GM18858 (cell line): ENCODE measurements at regions not wholly inside any gene's neighbourhood (a gene's known extent, or its start where the extent isn't known, plus 50 kb on each side); places are given as distances from the start of the nearest gene placed in this dataset.

Experiments used
- ATAC-seq: cut with Tn5 transposase; IDR thresholded peaks from one replicate; pipeline ENCODE4 v1.9.1; 2021; ENCODE audit not compliant: unreplicated experiment

DNA sequence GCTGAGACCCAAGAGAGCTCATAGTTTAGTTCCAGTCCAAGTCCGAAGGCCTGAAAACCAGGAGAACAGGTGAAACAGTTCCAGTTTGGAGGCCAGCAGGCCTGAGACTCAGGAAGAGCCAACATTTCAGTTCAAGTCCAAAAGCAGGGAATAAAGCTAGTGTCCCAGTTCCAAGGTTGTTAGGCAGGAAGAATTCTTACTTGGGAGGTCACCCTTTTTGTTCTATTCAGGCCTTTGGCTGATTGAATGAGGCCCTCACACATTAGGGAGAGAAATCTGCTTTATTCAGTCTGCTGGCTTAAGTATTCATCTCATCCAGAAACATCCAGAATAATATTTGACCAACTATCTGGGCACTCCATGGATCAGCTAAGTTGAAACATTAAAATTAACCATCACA lies 294.6 kb downstream of the PCNX1 start:
- ATAC-seq = no peak

DNA sequence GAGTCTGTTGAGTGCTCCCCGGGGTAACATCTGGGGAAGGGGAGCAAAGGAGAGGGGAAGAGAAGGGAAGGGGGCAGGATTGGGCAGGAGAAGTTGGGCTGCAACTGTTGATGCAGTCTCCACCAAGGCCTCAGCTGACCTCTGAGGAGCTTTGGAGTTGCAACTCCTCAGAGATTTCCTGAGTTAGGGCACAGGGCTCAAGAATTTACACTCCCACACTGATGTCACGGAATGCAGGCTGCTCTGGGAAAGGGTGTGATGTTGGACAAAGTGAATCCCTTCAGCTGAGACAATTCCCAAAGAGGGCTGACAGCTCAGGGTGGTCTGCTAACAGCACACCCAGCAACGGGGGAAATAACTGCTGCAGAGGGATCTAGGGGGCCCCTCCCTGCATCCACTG lies 295.6 kb downstream of the PCNX1 start:
- ATAC-seq = no peak

DNA sequence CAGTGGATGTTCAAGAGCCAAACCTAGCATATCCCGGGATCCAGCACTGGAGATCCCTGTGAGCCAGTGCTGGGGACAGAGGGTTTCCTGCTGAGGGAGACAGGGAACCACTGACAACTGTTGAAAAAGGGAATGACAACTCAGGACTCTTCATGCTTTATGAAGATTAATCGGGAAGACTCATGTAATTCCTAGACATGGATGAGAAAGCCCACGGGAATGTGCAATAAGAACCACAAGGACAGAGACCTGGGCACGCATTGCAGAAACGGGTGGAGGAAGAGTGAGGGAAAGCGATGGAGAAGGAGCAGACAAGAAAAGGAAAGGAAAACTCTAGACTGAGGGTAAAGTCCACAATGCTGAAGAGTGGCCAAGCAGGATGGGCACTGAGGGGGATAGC lies 296.0 kb downstream of the PCNX1 start:
- no peak for ATAC-seq

DNA sequence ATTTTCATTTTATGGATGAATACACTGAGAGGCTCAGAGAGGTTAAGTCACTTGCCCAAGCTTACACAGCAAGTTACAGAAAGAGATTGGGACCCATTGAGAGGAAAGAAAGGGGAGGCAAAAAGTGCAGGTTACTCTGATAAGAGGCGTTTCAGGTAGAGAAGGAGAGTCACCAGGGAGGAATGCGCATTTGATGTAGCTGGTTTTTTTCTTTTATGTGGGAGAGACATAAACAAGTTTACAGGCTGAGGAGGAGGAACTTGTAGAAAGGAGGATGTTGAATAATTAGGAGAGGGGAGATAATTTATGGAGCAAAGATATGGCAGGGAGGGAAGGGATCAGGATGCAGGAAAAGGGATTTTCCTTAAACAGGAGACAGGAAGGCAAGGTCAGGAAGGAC lies 297.0 kb downstream of the PCNX1 start:
- no peak for ATAC-seq

DNA sequence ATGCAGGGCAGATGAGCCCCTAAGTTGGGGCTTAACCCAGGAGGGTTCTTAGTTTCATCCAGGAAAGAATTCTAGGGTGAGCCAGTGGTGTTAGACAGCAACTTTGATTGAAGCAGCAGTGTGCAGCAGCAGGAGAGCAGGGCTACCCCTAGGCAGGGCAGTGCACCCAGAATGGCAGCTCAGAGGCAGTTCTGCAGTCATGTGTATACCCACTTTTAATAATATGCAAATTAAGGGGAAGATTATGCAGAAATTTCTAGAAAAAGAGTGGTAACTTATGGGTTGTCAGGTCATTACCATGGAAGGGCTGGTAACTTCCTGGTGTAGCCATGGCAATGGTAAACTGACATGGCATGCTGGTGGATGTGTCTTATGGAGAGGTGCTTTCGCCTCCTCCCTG lies 297.5 kb downstream of the PCNX1 start:
- ATAC-seq = no peak

DNA sequence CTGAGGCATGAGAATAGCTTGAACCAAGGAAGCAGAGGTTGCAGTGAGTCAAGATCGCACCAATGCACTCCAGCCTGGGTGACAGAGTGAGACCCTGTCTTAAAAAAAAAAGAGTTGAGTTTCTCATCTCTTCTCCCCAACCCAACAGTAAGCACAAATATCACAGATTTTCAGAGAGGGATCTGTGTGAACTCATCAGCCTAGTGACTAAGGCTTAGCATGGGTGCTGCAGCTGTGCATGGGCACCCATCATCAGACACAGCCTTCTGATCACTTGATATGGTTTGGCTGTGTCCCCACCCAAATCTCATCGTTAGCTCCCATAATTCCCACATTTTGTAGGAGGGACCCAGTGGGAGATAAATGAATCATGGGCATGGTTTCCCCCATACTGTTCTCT lies 298.9 kb downstream of the PCNX1 start:
- ATAC-seq = no peak

DNA sequence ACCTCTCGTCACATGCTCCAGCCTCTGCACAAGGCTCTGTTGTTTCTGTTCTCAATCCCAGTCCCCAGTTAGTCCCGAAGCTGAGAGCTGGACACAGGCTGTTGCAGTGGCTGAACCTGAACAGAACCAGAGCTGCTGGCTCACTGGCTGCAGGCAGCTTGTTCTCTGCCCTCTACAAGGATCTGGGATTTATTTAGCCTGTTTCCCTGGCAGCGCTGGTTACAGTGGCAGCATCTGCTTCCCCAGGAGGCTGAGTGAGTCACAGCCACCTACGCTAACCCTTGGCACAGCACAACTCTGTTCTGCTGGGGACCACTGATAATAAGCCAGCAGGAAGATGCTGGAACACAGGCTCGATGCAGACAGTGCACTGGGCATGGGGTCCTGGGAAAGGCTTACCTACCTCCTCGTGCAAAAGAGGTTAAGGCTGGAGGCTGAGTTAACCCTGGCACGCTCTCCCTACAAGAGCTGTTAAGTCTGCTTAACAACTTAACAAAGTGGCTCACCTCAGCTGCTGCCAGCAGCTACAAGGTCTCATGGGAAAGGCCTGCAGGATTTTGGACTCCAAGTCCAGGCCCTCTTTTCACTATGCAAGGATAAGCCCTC lies 299.6 kb downstream of the PCNX1 start:
- ATAC-seq = no peak

DNA sequence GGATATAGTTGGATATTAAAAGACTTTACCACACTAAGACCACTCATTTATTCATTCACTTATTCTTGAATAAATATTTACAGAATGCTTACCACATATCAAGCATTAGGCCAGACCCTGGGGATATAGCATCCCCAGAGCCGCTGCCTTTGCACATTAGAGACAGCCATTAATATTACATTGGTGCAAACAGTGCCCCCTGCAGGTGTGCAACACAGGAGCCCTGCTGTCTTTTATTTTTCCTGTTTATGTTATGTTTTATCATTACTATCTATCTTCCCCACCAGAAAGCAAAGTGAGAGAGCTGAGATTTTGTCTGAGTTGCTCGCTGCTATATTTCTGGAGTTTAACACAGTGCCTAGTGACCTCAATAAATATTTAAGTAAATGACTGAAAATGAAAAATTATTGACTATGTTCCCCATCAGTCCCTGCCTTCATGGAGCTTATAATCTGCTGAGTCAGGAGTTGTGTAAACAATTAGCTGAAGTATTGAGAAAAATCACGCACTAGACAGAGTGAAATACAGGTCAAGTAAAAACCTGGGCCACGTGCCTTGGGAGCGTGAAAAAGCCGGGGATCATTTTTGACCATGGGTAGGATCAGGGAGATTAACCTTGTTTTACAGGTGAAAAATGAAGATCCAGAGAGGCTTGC lies 301.6 kb downstream of the PCNX1 start:
- ATAC-seq = no peak

DNA sequence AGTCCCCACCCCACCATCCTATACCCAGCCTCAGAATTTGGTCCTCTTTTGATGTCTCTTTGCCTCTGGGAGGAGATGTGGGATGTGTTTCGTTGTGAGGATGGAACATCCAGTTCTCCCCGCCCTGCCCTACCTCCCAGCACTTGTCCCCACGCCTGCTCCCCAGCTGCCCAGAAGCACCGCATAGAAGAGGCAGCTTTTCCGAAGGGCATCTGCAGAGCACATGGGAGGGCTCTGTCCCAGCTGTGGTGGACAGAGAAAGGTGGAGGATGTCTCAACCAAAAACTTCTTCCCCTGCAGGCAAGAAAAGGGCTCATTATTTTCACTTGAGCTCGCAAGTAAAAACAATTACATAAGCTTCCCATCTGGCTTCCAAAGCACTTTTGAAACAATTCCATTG lies 302.6 kb downstream of the PCNX1 start:
- ATAC-seq = no peak

DNA sequence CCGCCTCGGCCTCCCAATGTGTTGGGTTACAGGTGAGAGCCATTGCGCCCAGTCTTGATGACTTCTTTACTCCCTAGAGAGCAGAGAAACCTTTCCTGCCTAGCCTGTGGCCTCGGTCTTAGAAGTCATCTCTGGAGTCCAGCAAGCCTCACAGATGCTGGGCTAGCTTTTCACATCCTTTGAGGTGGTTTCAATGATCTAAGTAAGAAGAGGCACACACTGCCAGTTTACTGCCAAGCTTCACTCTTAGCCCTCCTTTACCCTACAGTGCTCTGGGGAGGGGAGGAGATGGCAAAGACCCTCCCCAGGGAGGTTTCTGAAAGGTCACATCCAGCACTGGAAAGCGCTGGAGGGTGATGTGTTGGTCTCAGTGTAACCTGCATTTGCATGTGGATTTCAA lies 304.8 kb downstream of the PCNX1 start:
- ATAC-seq = no peak

DNA sequence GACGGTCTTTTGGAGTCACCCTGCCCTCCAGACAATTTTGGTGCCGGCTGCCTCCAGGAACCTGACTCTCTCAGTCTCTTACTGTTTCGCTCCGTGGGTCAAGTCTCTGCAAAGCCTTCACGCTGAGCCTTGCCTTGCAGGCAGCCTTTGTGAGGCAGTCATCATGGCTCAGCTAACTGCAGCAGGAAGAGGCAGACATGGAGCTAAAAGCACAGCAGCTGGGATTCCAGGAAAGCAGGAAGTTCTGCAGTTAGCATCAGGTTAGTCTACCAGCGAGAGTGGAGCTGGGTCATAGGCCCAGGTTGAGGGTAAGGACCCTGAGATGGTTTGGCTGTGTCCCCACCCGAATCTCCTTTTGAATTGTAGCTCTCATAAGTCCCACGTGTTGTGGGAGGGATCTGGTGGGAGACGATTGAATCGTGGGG lies 305.4 kb downstream of the PCNX1 start:
- ATAC-seq = no peak

DNA sequence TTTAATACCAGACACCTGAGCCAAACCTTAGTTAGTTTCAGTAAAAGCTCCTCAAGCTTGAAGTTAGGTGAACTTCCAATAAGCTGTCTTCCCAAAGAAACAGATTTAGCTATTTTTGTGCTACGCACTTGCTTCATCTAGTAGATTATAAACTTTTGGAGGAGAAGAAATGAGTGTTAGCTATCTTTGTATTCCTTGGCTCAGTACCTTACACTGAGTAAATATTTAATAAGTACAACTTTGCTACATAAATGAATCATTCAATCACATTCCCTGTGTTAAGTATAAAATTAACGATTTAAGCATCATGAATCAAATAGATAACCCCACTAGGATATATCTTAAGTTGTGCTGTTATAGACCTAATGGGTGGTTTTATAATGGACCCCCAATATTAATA lies 307.0 kb downstream of the PCNX1 start:
- no peak for ATAC-seq

DNA sequence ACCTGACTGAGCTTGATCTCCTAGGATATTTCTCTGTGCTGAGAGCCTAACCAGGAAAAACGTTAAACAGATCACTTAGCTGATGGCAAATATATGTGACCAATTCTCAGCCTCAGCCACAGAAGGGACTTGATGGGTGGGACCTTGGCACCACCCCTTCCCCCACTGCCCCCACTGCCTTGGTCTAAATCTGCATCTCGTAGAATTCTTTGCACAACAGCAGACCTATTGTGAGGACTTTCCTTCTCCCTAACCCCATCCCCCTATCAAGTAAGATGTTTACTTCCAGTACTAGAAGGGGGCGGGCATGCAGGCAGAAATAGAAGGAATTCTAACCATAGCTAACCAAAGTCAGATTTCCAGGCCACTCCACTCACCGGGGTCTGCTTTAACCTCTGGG lies 313.2 kb downstream of the PCNX1 start:
- ATAC-seq = no peak

DNA sequence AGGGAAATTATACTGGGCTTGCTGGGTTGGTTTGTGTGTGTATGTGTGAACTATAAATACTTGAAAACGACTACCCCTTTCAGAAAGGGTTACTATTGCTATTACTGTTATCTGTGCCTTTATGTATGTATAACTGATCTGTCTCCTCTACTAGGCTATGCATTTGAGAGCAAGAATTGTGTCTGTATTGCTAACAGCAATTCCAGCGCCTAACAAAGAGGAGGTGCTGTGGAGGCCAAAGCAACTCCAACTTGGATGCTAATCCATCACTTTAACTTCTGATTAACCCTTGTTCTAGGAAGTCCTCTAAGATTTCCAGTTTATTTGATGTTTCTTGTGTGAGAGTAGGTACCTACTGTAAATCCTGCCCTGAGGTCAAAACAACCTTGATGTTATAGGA lies 313.9 kb downstream of the PCNX1 start:
- no peak for ATAC-seq

DNA sequence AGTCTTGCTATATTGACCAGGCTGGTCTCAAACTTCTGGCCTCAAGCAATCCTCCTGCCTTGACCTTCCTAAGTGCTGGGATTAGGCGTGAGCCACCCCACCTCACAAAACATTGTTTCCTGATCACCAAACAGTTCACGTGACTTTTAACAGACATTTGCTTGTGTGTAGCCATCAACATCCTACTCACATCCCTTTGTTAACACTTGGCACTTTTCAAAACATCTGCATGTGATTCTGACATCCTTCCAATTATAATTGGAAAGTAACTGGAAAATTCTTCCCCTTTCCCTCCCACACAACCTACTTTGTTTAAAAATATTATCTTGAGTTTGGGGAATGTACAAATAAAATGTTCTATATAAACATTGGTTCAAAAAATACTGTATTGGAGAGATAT lies 317.9 kb downstream of the PCNX1 start:
- ATAC-seq = no peak

DNA sequence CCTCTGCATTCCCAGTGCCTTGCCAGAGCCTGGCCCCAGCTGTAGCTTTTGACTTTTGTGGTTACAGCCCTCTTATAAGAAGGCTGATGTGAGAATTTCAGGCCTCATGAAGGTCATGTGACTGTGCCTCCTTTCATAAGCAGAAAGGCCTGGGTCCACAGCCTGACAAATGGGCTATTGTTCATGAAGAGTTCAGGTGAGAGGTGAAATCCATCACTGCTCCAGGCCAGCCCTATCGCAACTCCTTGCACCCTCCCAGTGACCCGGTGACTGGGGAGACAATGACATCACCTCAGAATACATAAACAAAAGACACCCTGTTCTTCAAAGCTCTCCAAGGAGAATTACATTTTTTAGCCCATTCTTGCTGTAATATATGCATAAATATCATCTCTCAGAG lies 321.5 kb downstream of the PCNX1 start:
- ATAC-seq = no peak

DNA sequence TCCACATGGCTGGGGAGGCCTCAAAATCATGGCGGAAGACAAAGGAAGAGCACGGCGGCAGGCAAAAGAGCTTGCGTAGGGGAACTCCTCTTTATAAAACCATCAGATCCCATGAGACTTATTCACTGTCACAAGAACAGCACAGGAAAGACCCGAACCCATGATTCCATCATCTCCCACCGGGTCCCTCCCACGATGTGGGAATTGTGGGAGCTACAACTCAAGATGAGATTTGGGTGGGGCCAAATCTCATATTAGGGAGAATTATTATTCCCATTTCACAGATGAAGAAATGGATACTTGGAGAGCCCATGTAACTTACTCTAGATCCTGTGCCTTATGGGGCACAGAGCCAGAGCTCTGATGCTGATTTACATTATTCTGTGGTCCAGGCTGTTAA lies 322.6 kb downstream of the PCNX1 start:
- no peak for ATAC-seq

DNA sequence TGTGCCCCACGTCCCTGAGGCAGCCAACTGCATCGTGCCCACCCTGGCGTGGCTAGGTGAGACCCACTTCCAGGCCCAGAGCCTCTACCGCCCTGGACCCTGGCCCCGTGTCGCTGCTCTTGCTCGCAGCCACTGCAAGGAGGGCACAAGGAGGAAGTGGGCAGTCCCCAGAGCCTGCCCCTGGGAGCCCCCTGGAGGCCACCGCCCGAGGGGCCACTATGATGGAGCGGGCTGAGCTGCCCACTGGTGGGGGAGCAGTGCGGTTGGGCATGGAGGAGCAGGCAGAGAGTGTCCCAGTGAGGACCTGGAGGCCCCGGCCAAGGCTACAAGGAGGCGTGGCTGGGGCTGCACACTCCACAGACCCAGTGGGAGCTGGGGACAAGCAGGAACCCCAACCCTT lies 323.6 kb downstream of the PCNX1 start:
- ATAC-seq = no peak

DNA sequence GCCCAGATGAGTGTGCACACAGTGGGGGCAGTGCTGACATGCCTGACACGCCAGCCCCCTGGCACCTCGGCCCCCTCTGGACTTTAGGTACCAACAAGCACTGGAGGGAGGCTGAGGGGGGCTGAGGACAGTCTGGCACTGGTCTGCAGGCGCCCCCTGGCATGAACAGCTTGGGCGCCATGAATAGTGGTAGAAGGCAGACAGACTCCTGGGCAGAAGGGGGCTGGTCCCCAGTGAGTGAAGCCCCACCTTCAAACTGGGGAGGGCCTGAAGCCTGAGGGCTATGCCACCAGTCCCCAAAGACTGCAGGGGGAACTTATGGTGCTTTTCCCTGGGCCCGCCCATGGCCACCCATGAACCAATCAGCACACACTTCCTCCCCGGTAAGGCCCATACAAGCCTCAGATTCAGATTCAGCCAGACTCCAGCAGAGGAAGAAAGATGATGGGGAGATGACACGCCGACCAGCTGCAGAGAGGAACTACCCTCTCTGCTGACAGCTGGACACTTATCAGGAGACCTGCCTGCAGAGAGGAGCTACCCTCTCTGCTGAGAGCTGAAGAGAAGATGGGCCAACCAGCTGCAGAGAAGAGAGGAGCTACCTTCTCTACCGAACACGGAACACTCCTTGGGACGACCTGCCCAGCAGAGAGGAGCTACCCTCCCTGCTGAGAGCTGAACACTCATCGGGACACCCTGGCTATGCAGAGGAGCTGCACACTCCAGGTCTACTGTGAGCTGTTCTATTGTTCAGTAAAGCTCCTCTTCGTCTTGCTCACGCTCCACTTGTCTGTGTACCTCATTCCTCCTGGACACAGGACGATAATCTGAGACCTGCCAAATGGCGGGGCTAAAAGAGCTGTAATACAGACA lies 324.5 kb downstream of the PCNX1 start:
- no peak for ATAC-seq

DNA sequence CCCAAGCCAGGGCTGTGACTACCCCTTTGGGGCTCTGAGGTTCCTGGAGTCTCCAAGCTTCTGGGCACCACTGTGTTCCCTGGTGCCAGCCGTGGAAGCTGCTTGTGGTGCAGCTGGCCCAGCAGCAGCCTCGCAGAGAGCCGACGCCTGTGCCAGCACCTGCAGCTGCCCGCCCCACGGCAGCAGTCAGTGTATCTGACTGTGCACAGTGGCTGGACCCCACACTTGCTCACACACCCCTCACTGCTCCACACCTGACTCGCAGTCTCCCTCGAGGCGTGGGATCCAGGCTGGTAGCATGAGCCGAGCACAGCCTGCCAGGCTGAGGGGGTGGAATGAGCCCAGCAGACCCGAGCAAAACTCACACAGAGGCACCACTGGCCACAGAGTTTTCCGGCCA lies 325.2 kb downstream of the PCNX1 start:
- ATAC-seq = no peak

DNA sequence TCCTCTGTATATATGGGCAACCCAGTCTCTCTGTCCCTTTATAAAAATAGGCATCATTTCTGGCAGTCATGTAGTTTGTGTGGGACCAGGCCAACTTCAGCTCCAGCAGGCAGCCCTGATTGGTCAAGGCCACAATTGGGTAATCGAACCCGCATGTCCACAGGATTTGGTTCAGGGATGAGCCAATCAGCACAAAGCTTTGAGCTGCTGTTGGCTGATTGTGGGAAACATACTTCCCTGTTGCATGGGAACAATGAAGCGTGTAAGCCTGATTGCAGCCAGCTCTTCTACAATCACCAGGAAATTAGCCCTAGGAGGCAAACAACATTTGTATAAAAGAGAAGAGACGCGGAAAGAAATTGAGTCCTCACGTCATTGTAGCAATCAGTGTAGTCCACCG lies 328.6 kb downstream of the PCNX1 start:
- ATAC-seq = no peak

DNA sequence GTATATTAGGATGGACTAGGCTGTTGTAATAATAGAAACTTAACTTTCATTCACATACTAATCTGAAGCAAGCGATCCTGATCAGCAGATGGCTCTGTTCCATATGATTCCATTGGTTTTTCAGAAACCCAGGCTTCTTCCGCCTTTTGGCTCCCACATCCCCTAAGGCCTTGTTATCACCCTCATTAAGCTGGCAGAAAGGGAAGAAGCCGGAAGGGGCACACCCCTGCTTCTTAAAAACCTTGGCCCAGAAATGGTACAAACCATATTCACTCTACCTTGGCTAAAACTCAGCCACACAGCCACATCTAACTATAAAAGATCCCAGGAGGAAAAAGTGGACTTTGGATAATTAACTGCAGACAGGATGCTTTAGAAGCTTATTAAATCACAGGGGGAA lies 329.2 kb downstream of the PCNX1 start:
- no peak for ATAC-seq
